ENCODE measurements at regions not wholly inside any gene's neighbourhood (a gene's known extent, or its start where the extent isn't known, plus 50 kb on each side); places are given as distances from the start of the nearest gene placed in this dataset.

DNA sequence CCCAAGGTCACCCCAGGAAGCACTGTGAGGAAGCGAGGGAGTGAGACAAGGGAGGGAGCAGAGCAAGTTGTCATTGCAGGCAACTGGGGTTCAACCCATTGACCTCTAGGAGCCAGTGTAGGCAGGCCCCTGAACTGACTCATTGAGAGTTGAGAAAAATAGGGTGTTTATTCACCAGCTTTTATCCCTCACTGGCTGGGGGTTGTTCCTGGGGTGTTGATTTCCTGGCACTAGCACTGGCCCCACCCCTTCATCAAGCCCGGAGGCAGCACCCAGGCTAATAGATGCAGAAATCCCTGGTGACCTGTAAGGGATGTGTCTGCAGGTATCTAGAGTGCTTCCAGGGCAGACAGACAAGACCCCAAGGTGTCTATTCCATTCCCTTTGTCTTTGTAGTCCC is 183.9 kb downstream of the ARRDC4 start:
- TF ChIP-seq, protein P1, sequence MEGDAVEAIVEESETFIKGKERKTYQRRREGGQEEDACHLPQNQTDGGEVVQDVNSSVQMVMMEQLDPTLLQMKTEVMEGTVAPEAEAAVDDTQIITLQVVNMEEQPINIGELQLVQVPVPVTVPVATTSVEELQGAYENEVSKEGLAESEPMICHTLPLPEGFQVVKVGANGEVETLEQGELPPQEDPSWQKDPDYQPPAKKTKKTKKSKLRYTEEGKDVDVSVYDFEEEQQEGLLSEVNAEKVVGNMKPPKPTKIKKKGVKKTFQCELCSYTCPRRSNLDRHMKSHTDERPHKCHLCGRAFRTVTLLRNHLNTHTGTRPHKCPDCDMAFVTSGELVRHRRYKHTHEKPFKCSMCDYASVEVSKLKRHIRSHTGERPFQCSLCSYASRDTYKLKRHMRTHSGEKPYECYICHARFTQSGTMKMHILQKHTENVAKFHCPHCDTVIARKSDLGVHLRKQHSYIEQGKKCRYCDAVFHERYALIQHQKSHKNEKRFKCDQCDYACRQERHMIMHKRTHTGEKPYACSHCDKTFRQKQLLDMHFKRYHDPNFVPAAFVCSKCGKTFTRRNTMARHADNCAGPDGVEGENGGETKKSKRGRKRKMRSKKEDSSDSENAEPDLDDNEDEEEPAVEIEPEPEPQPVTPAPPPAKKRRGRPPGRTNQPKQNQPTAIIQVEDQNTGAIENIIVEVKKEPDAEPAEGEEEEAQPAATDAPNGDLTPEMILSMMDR (conservative IDR thresholded peaks at IDR 0.05), result no peak
- no peak for TF ChIP-seq EZH2 (IDR thresholded peaks at IDR 0.05; ENCODE audit: low read depth)
